HEK293 (cell line): ENCODE measurements at regions not wholly inside any gene's neighbourhood (a gene's known extent, or its start where the extent isn't known, plus 50 kb on each side); places are given as distances from the start of the nearest gene placed in this dataset.
A peak's percentile ranks its signal among the peaks of the same experiment; 100 is the strongest.

Source experiments
- CTCF ChIA-PET: fragments of 350-600 bp; formaldehyde crosslinking; extraction: SDS; loops from one replicate; lab custom pipeline; 2021; ENCODE audit warnings: antibody characterized with exemption; lab: Yijun Ruan, JAX
- POLR2A ChIA-PET: fragments of 300-600 bp; formaldehyde crosslinking; extraction: SDS; loops from one replicate; lab custom pipeline; 2020; ENCODE audit warnings: antibody characterized with exemption, inconsistent platforms; lab: Yijun Ruan, JAX
- H3K27ac ChIP-seq: fragments of 200-500 bp; sonication (Bioruptor generic); 2 replicates; pipeline ENCODE4 v1.5.1; 2014; ENCODE audit warnings: low read depth, low read length, control low read depth, inconsistent platforms; ENCODE audit errors: extremely low read depth
- H3K36me3 ChIP-seq, 2 experiments: fragments of 200-500 bp in 1 of 2; sonication (Bioruptor generic) in 1 of 2; 1 replicate in 1 of 2; 2 replicates in 1 of 2; pipeline ENCODE4 v1.5.1; 2014 to 2017; ENCODE audit warnings: inconsistent platforms in 2 of 2, low read length in 2 of 2; ENCODE audit not compliant: control insufficient read depth in 2 of 2, insufficient read depth in 1 of 2
- H3K4me1 ChIP-seq: fragments of 200-500 bp; sonication (Bioruptor generic); 2 replicates; pipeline ENCODE4 v1.5.1; 2014; ENCODE audit warnings: mild to moderate bottlenecking, low read length, inconsistent platforms; ENCODE audit not compliant: control insufficient read depth, insufficient read depth
- H3K4me3 ChIP-seq: 2 replicates; pipeline ENCODE4 v1.5.1; 2011; ENCODE audit warnings: low read depth, mild to moderate bottlenecking, control low read depth, low read length, moderate library complexity
- H3K9me3 ChIP-seq: fragments of 200-500 bp; sonication (Bioruptor generic); 2 replicates; pipeline ENCODE4 v1.5.1; 2014; ENCODE audit warnings: low read depth, low read length, inconsistent platforms; ENCODE audit not compliant: control insufficient read depth, insufficient read depth
- FEZF1 ChIP-seq: fragments of 450-650 bp; formaldehyde crosslinking; IDR thresholded peaks from 2 replicates; pipeline ENCODE4 v1.5.1; 2016; ENCODE audit warnings: missing biosample characterization, missing genetic modification characterization
- IKZF3 ChIP-seq: fragments of 450-650 bp; IDR thresholded peaks from 2 replicates; pipeline ENCODE4 v1.5.0; 2018; ENCODE audit warnings: missing biosample characterization, mild to moderate bottlenecking, missing genetic modification characterization, moderate library complexity
- OVOL3 ChIP-seq: fragments of 450-650 bp; formaldehyde crosslinking; IDR thresholded peaks from 2 replicates; pipeline ENCODE4 v1.5.1; 2016; ENCODE audit warnings: missing biosample characterization, missing genetic modification characterization
- TRIM28 ChIP-seq: IDR thresholded peaks from 2 replicates; pipeline ENCODE4 v1.6.1; 2011; ENCODE audit warnings: low read length, control low read depth, borderline replicate concordance
- ZBTB20 ChIP-seq: fragments of 450-650 bp; formaldehyde crosslinking; IDR thresholded peaks from 2 replicates; pipeline ENCODE4 v1.5.1; 2016; ENCODE audit warnings: missing biosample characterization, missing genetic modification characterization
- ZBTB8A ChIP-seq: fragments of 450-650 bp; formaldehyde crosslinking; IDR thresholded peaks from 2 replicates; pipeline ENCODE4 v1.5.1; 2016; ENCODE audit warnings: missing biosample characterization, missing genetic modification characterization
- ZNF121 ChIP-seq: fragments of 450-650 bp; formaldehyde crosslinking; IDR thresholded peaks from 2 replicates; pipeline ENCODE4 v1.5.1; 2016; ENCODE audit warnings: missing biosample characterization, missing genetic modification characterization
- ZNF426 ChIP-seq: fragments of 450-650 bp; formaldehyde crosslinking; IDR thresholded peaks from 2 replicates; pipeline ENCODE4 v1.5.1; 2017; ENCODE audit warnings: missing biosample characterization, missing genetic modification characterization, mild to moderate bottlenecking, inconsistent platforms, moderate library complexity
- ZNF629 ChIP-seq: fragments of 450-650 bp; formaldehyde crosslinking; IDR thresholded peaks from 2 replicates; pipeline ENCODE4 v1.5.1; 2017; ENCODE audit warnings: missing biosample characterization, missing genetic modification characterization
- ZNF660 ChIP-seq: fragments of 450-650 bp; IDR thresholded peaks from 2 replicates; pipeline ENCODE4 v1.5.1; 2018; ENCODE audit warnings: missing biosample characterization, mild to moderate bottlenecking, missing genetic modification characterization
- ZXDB ChIP-seq: fragments of 450-650 bp; formaldehyde crosslinking; IDR thresholded peaks from 2 replicates; pipeline ENCODE4 v1.5.1; 2016; ENCODE audit warnings: missing biosample characterization, missing genetic modification characterization
- TF ChIP-seq, protein P1 (sequence below): fragments of 450-650 bp; formaldehyde crosslinking; IDR thresholded peaks from 2 replicates; pipeline ENCODE4 v1.5.1; 2016; ENCODE audit warnings: missing biosample characterization, missing genetic modification characterization
- TF ChIP-seq, protein P2 (sequence below): fragments of 450-650 bp; formaldehyde crosslinking; IDR thresholded peaks from 2 replicates; pipeline ENCODE4 v1.5.1; 2017; ENCODE audit warnings: missing biosample characterization, missing genetic modification characterization
- TF ChIP-seq, protein P3 (sequence below): fragments of 450-650 bp; formaldehyde crosslinking; IDR thresholded peaks from 2 replicates; pipeline ENCODE4 v1.5.1; 2016; ENCODE audit warnings: missing biosample characterization, missing genetic modification characterization
- TF ChIP-seq, protein P4 (sequence below): fragments of 450-650 bp; formaldehyde crosslinking; IDR thresholded peaks from 2 replicates; pipeline ENCODE4 v1.5.1; 2017; ENCODE audit warnings: missing biosample characterization, missing genetic modification characterization
- TF ChIP-seq, protein P5 (sequence below): fragments of 450-650 bp; formaldehyde crosslinking; IDR thresholded peaks from 2 replicates; pipeline ENCODE4 v1.5.1; 2016; ENCODE audit warnings: missing biosample characterization, missing genetic modification characterization, low read depth
- TF ChIP-seq, protein P6 (sequence below): fragments of 450-650 bp; formaldehyde crosslinking; IDR thresholded peaks from 2 replicates; pipeline ENCODE4 v1.5.1; 2016; ENCODE audit warnings: missing biosample characterization, missing genetic modification characterization
- TF ChIP-seq, protein P7 (sequence below): fragments of 450-650 bp; formaldehyde crosslinking; IDR thresholded peaks from 2 replicates; pipeline ENCODE4 v1.5.1; 2016; ENCODE audit warnings: missing biosample characterization, missing genetic modification characterization
- TF ChIP-seq, protein P8 (sequence below): fragments of 450-650 bp; formaldehyde crosslinking; optimal IDR thresholded peaks from 2 replicates; pipeline ENCODE3; 2016; ENCODE audit warnings: missing biosample characterization, mild to moderate bottlenecking, missing genetic modification characterization
- TF ChIP-seq, protein P9 (sequence below): fragments of 450-650 bp; IDR thresholded peaks from 2 replicates; pipeline ENCODE4 v1.5.1; 2018; ENCODE audit warnings: missing biosample characterization, missing genetic modification characterization

DNA sequence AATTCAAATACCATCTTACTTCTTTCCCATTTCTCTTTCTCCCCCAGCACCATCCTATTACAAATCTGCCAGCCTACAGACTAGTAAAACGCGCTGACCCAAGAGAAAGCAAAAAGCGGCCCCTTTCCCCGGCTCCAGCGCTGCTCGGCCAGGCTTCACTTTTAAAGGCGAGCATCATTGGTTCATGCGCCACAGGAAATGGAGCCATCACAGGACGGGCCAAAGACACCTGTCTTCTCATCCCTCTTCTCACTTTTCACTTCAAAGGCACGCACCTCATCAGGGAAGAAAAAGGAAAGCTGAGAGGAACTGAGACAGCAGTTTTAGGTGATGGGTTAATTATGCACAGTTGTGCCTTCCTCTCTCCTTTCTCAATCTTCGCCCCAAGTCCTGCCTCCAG lies 664.2 kb upstream of the USP24 start (continued):
- TF ChIP-seq, protein P1, sequence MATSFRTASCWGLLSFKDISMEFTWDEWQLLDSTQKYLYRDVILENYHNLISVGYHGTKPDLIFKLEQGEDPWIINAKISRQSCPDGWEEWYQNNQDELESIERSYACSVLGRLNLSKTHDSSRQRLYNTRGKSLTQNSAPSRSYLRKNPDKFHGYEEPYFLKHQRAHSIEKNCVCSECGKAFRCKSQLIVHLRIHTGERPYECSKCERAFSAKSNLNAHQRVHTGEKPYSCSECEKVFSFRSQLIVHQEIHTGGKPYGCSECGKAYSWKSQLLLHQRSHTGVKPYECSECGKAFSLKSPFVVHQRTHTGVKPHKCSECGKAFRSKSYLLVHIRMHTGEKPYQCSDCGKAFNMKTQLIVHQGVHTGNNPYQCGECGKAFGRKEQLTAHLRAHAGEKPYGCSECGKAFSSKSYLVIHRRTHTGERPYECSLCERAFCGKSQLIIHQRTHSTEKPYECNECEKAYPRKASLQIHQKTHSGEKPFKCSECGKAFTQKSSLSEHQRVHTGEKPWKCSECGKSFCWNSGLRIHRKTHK (tag by site-specific recombination): no peak

DNA sequence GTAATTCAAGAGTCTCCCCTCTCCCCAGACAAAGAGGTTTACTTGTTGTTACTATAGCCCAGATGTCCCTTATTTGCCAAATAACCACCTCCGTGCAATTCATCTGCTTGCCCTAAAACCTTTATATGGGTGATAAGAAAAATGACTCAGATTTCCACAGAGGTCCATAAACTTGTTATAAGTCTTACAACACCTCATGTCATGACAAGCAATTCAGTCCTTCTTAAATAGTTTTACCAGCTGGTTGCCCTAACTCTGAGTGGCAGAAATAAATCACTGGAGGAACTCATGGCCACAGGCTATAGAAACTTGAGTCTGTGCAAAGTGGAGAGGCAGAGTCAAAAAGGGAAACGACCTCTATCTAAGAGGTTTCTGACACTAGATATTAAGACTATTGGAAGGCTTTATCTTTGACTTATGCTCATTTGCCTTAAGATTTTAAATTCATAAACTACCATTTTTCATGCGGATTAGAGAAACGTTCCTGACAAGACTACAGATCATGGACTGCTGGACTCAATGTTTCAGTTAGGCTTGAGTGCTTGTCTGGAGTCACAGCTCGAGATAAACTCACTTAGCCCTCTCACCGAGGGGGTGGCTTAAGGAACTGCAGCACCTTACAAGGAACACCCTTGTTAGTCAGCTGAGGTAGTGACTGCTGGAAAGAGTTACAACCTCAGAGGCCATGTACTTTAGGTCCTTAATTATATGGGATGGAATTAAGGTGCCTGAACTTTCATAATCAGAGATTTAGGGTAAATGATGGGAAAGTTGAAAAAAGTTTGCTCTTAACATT lies 662.5 kb upstream of the USP24 start:
- no peak overlapping the region for H3K4me3 ChIP-seq
- ChIA-PET POLR2A (interaction anchor here (1.0 kb wide), 1 partner anchor 8 kb away, joined by 3 read pairs; no protein-coding TSS in a partner anchor), CTCF (no interaction called here)
- H3K27ac ChIP-seq: peak overlapping the region; percentile 19; the same call in 1 of the 2 replicates
- peaks cover 4% of the 10 kb centered on the region for H3K4me1 ChIP-seq
- H3K9me3 ChIP-seq: no peaks in the 10 kb centered on the region
- H3K36me3 ChIP-seq: no peaks in the 10 kb centered on the region
- TF ChIP-seq, protein P2, sequence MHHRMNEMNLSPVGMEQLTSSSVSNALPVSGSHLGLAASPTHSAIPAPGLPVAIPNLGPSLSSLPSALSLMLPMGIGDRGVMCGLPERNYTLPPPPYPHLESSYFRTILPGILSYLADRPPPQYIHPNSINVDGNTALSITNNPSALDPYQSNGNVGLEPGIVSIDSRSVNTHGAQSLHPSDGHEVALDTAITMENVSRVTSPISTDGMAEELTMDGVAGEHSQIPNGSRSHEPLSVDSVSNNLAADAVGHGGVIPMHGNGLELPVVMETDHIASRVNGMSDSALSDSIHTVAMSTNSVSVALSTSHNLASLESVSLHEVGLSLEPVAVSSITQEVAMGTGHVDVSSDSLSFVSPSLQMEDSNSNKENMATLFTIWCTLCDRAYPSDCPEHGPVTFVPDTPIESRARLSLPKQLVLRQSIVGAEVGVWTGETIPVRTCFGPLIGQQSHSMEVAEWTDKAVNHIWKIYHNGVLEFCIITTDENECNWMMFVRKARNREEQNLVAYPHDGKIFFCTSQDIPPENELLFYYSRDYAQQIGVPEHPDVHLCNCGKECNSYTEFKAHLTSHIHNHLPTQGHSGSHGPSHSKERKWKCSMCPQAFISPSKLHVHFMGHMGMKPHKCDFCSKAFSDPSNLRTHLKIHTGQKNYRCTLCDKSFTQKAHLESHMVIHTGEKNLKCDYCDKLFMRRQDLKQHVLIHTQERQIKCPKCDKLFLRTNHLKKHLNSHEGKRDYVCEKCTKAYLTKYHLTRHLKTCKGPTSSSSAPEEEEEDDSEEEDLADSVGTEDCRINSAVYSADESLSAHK (tag by site-specific recombination): peak; percentile 82
- TF ChIP-seq, protein P3, sequence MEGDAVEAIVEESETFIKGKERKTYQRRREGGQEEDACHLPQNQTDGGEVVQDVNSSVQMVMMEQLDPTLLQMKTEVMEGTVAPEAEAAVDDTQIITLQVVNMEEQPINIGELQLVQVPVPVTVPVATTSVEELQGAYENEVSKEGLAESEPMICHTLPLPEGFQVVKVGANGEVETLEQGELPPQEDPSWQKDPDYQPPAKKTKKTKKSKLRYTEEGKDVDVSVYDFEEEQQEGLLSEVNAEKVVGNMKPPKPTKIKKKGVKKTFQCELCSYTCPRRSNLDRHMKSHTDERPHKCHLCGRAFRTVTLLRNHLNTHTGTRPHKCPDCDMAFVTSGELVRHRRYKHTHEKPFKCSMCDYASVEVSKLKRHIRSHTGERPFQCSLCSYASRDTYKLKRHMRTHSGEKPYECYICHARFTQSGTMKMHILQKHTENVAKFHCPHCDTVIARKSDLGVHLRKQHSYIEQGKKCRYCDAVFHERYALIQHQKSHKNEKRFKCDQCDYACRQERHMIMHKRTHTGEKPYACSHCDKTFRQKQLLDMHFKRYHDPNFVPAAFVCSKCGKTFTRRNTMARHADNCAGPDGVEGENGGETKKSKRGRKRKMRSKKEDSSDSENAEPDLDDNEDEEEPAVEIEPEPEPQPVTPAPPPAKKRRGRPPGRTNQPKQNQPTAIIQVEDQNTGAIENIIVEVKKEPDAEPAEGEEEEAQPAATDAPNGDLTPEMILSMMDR (tag by site-specific recombination): no peak
- no peak for TF ChIP-seq ZNF426 (tag by site-specific recombination)
- peak; percentile 92 for TF ChIP-seq FEZF1 (tag by site-specific recombination)
- peak; percentile 55 for TF ChIP-seq ZBTB8A (tag by site-specific recombination)
- peak; percentile 96 for TF ChIP-seq ZNF660 (tag by site-specific recombination)
- TF ChIP-seq ZNF629 (tag by site-specific recombination): peak; percentile 48; the same call in 1 of the 2 replicates
- TF ChIP-seq, protein P4, sequence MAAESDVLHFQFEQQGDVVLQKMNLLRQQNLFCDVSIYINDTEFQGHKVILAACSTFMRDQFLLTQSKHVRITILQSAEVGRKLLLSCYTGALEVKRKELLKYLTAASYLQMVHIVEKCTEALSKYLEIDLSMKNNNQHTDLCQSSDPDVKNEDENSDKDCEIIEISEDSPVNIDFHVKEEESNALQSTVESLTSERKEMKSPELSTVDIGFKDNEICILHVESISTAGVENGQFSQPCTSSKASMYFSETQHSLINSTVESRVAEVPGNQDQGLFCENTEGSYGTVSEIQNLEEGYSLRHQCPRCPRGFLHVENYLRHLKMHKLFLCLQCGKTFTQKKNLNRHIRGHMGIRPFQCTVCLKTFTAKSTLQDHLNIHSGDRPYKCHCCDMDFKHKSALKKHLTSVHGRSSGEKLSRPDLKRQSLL (tag by site-specific recombination): 0 out of 2 replicates have a peak, but pooled peaks have one; percentile 10
- TF ChIP-seq, protein P5, sequence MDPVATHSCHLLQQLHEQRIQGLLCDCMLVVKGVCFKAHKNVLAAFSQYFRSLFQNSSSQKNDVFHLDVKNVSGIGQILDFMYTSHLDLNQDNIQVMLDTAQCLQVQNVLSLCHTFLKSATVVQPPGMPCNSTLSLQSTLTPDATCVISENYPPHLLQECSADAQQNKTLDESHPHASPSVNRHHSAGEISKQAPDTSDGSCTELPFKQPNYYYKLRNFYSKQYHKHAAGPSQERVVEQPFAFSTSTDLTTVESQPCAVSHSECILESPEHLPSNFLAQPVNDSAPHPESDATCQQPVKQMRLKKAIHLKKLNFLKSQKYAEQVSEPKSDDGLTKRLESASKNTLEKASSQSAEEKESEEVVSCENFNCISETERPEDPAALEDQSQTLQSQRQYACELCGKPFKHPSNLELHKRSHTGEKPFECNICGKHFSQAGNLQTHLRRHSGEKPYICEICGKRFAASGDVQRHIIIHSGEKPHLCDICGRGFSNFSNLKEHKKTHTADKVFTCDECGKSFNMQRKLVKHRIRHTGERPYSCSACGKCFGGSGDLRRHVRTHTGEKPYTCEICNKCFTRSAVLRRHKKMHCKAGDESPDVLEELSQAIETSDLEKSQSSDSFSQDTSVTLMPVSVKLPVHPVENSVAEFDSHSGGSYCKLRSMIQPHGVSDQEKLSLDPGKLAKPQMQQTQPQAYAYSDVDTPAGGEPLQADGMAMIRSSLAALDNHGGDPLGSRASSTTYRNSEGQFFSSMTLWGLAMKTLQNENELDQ (tag by site-specific recombination): no peak
- peak; percentile 80 for TF ChIP-seq TRIM28
- TF ChIP-seq, protein P6, sequence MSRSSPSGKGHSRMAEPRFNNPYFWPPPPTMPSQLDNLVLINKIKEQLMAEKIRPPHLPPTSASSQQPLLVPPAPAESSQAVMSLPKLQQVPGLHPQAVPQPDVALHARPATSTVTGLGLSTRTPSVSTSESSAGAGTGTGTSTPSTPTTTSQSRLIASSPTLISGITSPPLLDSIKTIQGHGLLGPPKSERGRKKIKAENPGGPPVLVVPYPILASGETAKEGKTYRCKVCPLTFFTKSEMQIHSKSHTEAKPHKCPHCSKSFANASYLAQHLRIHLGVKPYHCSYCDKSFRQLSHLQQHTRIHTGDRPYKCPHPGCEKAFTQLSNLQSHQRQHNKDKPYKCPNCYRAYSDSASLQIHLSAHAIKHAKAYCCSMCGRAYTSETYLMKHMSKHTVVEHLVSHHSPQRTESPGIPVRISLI: no peak
- TF ChIP-seq OVOL3: 0 out of 2 replicates have a peak, but pooled peaks have one; percentile 66
- TF ChIP-seq, protein P7, sequence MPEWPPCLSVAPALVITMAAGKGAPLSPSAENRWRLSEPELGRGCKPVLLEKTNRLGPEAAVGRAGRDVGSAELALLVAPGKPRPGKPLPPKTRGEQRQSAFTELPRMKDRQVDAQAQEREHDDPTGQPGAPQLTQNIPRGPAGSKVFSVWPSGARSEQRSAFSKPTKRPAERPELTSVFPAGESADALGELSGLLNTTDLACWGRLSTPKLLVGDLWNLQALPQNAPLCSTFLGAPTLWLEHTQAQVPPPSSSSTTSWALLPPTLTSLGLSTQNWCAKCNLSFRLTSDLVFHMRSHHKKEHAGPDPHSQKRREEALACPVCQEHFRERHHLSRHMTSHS: peak; percentile 45; the same call in 1 of the 2 replicates
- TF ChIP-seq, protein P8, sequence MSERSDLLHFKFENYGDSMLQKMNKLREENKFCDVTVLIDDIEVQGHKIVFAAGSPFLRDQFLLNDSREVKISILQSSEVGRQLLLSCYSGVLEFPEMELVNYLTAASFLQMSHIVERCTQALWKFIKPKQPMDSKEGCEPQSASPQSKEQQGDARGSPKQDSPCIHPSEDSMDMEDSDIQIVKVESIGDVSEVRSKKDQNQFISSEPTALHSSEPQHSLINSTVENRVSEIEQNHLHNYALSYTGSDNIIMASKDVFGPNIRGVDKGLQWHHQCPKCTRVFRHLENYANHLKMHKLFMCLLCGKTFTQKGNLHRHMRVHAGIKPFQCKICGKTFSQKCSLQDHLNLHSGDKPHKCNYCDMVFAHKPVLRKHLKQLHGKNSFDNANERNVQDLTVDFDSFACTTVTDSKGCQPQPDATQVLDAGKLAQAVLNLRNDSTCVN (tag by site-specific recombination): no peak
- TF ChIP-seq IKZF3 (tag by site-specific recombination): 0 out of 2 replicates have a peak, but pooled peaks have one; percentile 50
- no peak for TF ChIP-seq ZNF121 (tag by site-specific recombination)
- TF ChIP-seq, protein P9, sequence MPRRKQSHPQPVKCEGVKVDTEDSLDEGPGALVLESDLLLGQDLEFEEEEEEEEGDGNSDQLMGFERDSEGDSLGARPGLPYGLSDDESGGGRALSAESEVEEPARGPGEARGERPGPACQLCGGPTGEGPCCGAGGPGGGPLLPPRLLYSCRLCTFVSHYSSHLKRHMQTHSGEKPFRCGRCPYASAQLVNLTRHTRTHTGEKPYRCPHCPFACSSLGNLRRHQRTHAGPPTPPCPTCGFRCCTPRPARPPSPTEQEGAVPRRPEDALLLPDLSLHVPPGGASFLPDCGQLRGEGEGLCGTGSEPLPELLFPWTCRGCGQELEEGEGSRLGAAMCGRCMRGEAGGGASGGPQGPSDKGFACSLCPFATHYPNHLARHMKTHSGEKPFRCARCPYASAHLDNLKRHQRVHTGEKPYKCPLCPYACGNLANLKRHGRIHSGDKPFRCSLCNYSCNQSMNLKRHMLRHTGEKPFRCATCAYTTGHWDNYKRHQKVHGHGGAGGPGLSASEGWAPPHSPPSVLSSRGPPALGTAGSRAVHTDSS (tag by site-specific recombination): no peak
- TF ChIP-seq ZBTB20: 0 out of 2 replicates have a peak, but pooled peaks have one; percentile 19
- peak; percentile 85 for TF ChIP-seq ZXDB (tag by site-specific recombination)
